ENCODE measurements at regions not wholly inside any gene's neighbourhood (a gene's known extent, or its start where the extent isn't known, plus 50 kb on each side); places are given as distances from the start of the nearest gene placed in this dataset.

GRCh38 chr3:66740260-66740659 is 239.4 kb upstream of the LRIG1 start:
- TF ChIP-seq EGR1 (conservative IDR thresholded peaks at IDR 0.05) (no peak), POLR2A (conservative IDR thresholded peaks at IDR 0.05) (no peak), CTCF (IDR thresholded peaks at IDR 0.05 in 2 of 3, conservative IDR thresholded peaks at IDR 0.05 in 1 of 3; ENCODE audit: insufficient read depth in 2 of 3, low read depth in 1 of 3, low read length in 3 of 3) (no peak), SOX6 (IDR thresholded peaks at IDR 0.05) (no peak)
